ENCODE measurements at regions not wholly inside any gene's neighbourhood (a gene's known extent, or its start where the extent isn't known, plus 50 kb on each side); places are given as distances from the start of the nearest gene placed in this dataset.

DNA sequence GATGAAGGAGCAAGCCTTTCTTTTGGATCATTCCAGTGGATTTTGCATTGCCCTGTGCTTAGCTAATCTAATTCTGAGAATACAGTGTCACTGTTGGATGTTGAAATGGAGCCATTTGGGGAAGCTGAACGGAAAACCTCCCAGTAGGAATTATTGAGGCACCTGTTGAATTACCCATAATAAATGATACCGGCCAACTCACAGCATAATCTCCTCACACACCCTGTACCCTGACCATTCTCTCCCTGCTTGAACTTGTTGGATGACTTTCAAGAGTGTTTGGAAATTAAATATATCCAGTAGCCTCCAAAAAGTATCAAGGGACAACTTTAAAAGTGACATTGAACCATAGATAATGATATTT lies 171.4 kb upstream of the HES1 start:
- TF ChIP-seq GATA2 (IDR thresholded peaks at IDR 0.05; ENCODE audit: low read depth, low read length) (no peak), GATA3 (IDR thresholded peaks at IDR 0.05; ENCODE audit: low read depth, low read length) (no peak)

All from SH-SY5Y (cell line).